NT2/D1 (cell line): ENCODE measurements at regions not wholly inside any gene's neighbourhood (a gene's known extent, or its start where the extent isn't known, plus 50 kb on each side); places are given as distances from the start of the nearest gene placed in this dataset.

Source experiments
- SUZ12 ChIP-seq: IDR thresholded peaks from 2 replicates; pipeline ENCODE4 v1.6.1; 2011; ENCODE audit not compliant: insufficient read length, insufficient read depth; ENCODE audit errors: extremely low read depth
- ZNF274 ChIP-seq: IDR thresholded peaks from 2 replicates; pipeline ENCODE4 v1.6.1; 2011; ENCODE audit warnings: mild to moderate bottlenecking, low read depth, low read length

- TF ChIP-seq ZNF274 = no peak
- no peak for TF ChIP-seq SUZ12
These were observed 70.0 kb upstream of the TOP1 start for GRCh38 chr20:40958598-40958997.
